Upper lobe of left lung (tissue), 6 donors: ENCODE measurements at regions not wholly inside any gene's neighbourhood (a gene's known extent, or its start where the extent isn't known, plus 50 kb on each side); places are given as distances from the start of the nearest gene placed in this dataset.

ENCODE experiments used
- ATAC-seq, 2 donors: fragments of 200-7000 bp; cut with Tn5 transposase; one replicate each; pipeline ENCODE4 v1.9.1; 2022; ENCODE audit warnings: mild to moderate bottlenecking in 2 of 2, moderate library complexity in 2 of 2; ENCODE audit not compliant: low FRiP score in 2 of 2
- DNase-seq, 2 donors: peaks; one replicate each; pipeline ENCODE4 v3.0.0-alpha.2; 2019 to 2020
- H3K27ac ChIP-seq, 4 donors: fragments of 200-600 bp; sonication (generic); one replicate each; pipeline ENCODE4 v1.5.1; 2016 to 2019
- H3K27me3 ChIP-seq, 4 donors: fragments of 200-600 bp; sonication (generic); one replicate each; pipeline ENCODE4 v1.5.1; 2017 to 2019
- H3K36me3 ChIP-seq, 4 donors: fragments of 200-600 bp; sonication (generic); one replicate each; pipeline ENCODE4 v1.5.1; 2016 to 2019
- H3K4me1 ChIP-seq, 4 donors: fragments of 200-600 bp; sonication (generic); one replicate each; pipeline ENCODE4 v1.5.1; 2018 to 2019
- H3K4me3 ChIP-seq, 4 donors: fragments of 200-600 bp; sonication (generic); one replicate each; pipeline ENCODE4 v1.5.1; 2017 to 2019; ENCODE audit warnings: mild to moderate bottlenecking in 2 of 4, moderate library complexity in 1 of 4
- H3K9me3 ChIP-seq, 4 donors: fragments of 200-600 bp; sonication (generic); one replicate each; pipeline ENCODE4 v1.5.1; 2018 to 2019
- EP300 ChIP-seq, 4 donors: sonication (generic); formaldehyde crosslinking; IDR thresholded peaks; one replicate each; pipeline ENCODE4 v1.5.1; 2017; ENCODE audit warnings: antibody characterized with exemption in 4 of 4, control low read depth in 2 of 4
- POLR2A ChIP-seq, 4 donors: fragments of 450-650 bp; IDR thresholded peaks; one replicate each; pipeline ENCODE4 v1.5.1; 2016 to 2017; ENCODE audit warnings: antibody characterized with exemption in 4 of 4, mild to moderate bottlenecking in 2 of 4
- POLR2AphosphoS5 ChIP-seq, 2 donors: sonication (generic); formaldehyde crosslinking; IDR thresholded peaks; one replicate each; pipeline ENCODE4 v1.5.1; 2017; ENCODE audit warnings: antibody characterized with exemption in 2 of 2
- WGBS, 2 donors: methylation state at CpG; one replicate each; pipeline ENCODE4 v1.1.5; 2017 to 2018; 5-methylcytosine and 5-hydroxymethylcytosine counted together
- TF ChIP-seq, protein P1 (sequence below), 6 experiments: fragments of 450-650 bp in 4 of 6; fragments of 200-600 bp in 2 of 6; sonication (generic) in 2 of 6; IDR thresholded peaks; one replicate each; pipeline ENCODE4 v1.5.1; 2016 to 2019; ENCODE audit warnings: antibody characterized with exemption in 6 of 6
- donor health status: DM: no; HTN: no; CAD: no; lungs with moderate emphysema.
- donor health status: DM: no; HTN: yes; CAD: no; lungs with severe emphysema.

DNA sequence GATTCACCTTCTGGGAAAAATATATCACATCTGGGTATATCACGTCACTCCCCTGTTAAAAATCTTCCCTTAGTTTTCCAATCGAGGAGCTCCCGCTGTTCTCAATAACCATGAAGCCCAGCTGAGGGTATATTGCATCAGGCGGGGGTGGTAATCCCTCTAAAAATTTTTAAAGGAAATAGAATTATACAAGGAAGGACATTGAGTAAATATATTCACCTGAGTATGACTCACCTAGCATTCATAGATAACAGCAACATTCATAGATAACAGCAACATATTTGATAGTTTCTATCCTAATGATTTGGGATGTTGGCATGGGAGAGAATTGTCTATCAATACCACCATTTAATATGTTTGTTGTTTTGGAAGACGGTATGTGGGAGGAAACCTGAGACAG is 473.6 kb downstream of the RMST start:
- no peaks in the 10 kb centered on the region for H3K4me1 ChIP-seq
- no peak overlapping the region for H3K4me3 ChIP-seq
- ATAC-seq (no peak), DNase-seq (no peak)
- H3K36me3 ChIP-seq, result no peaks in the 10 kb centered on the region
- H3K27ac ChIP-seq, result no peak overlapping the region
- 66 to 84% methylated on average over 5 of the region's 5 CpGs for WGBS, 2 donors
- H3K9me3 ChIP-seq, result no peaks in the 10 kb centered on the region
- no peaks in the 10 kb centered on the region for H3K27me3 ChIP-seq
- no peak for TF ChIP-seq POLR2AphosphoS5 (IDR thresholded peaks at IDR 0.05)
- TF ChIP-seq, protein P1, sequence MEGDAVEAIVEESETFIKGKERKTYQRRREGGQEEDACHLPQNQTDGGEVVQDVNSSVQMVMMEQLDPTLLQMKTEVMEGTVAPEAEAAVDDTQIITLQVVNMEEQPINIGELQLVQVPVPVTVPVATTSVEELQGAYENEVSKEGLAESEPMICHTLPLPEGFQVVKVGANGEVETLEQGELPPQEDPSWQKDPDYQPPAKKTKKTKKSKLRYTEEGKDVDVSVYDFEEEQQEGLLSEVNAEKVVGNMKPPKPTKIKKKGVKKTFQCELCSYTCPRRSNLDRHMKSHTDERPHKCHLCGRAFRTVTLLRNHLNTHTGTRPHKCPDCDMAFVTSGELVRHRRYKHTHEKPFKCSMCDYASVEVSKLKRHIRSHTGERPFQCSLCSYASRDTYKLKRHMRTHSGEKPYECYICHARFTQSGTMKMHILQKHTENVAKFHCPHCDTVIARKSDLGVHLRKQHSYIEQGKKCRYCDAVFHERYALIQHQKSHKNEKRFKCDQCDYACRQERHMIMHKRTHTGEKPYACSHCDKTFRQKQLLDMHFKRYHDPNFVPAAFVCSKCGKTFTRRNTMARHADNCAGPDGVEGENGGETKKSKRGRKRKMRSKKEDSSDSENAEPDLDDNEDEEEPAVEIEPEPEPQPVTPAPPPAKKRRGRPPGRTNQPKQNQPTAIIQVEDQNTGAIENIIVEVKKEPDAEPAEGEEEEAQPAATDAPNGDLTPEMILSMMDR (IDR thresholded peaks at IDR 0.05), result no peak
- no peak for TF ChIP-seq EP300 (IDR thresholded peaks at IDR 0.05)
- TF ChIP-seq POLR2A (IDR thresholded peaks at IDR 0.05), result no peak

DNA sequence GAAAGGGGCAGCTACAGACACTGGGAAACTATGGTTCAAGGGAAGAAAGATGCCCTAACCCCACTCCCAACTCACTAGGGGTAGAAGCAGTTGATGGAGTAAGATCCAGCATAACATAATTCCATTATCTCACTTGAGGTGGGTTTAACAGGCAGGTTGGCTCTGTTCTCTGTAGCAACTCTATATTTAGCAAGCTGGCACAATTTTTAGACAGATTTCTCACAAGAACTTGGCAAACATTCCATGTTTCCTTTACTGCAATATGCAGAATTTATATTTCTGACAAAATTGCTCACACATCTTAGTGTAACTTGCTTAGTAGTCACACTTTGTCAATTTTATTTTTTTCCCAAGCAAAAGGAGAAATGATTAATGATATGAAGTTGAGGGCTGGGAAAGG is 475.4 kb downstream of the RMST start:
- Histone ChIP-seq H3K27ac (no peak overlapping the region), H3K4me1 (no peaks in the 10 kb centered on the region), H3K9me3 (no peaks in the 10 kb centered on the region), H3K36me3 (no peaks in the 10 kb centered on the region), H3K27me3 (no peaks in the 10 kb centered on the region), H3K4me3 (no peak overlapping the region)
- TF ChIP-seq POLR2A (IDR thresholded peaks at IDR 0.05) (no peak), EP300 (IDR thresholded peaks at IDR 0.05) (no peak), POLR2AphosphoS5 (IDR thresholded peaks at IDR 0.05) (no peak)
- TF ChIP-seq, protein P1 (IDR thresholded peaks at IDR 0.05), result no peak
- ATAC-seq (no peak), DNase-seq (no peak)

DNA sequence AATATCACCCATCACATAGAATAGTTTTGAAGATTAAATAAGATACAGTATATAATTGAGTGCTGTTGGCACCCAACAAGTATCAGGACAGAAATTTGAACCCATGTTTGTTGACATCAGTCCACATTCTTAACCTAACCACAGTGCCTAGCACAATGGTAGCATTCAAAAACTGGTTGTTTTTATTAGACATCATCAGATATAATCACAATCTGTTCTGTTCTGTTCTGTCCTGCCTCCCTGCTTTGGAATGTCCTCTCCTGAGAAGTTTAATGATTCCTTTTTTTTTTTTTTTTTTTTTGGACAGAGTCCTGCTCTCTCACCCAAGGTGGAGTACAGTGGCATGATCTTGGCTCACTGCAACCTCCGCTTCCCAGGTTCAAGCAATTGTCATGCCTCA is 476.6 kb downstream of the RMST start:
- WGBS, 2 donors, result 92 to 100% methylated on average over 1 of the region's 1 CpG
- TF ChIP-seq POLR2A (IDR thresholded peaks at IDR 0.05), result no peak
- TF ChIP-seq POLR2AphosphoS5 (IDR thresholded peaks at IDR 0.05), result no peak
- TF ChIP-seq, protein P1 (IDR thresholded peaks at IDR 0.05), result no peak
- Histone ChIP-seq H3K27ac (no peak overlapping the region), H3K4me1 (no peaks in the 10 kb centered on the region), H3K9me3 (no peaks in the 10 kb centered on the region), H3K27me3 (no peaks in the 10 kb centered on the region), H3K4me3 (no peak overlapping the region), H3K36me3 (no peaks in the 10 kb centered on the region)
- no peak for ATAC-seq
- DNase-seq, result no peak

DNA sequence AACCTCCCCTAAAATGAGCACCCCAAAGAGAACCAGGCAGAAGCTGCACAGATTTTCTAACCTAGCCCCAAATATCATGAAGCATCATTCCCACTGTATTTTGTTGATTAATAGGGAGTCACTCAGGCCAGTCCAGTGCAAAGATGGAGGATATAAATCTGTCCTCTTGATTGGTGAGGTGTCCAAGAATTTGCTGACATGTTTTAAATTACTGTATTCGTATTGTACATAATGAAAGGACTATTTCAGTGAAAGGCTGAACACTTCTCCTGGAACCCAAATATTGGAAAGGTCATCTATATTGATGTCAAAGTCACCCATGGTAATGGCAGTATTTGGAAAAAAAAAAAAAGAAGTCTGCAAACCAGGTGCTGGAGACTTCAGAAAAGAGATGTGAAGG is 477.5 kb downstream of the RMST start:
- H3K36me3 ChIP-seq, result no peaks in the 10 kb centered on the region

GRCh38 chr12:97940629-97941028 is 478.0 kb downstream of the RMST start:
- Histone ChIP-seq H3K27me3 (no peaks in the 10 kb centered on the region), H3K4me3 (no peak overlapping the region), H3K4me1 (no peaks in the 10 kb centered on the region), H3K27ac (no peak overlapping the region), H3K36me3 (no peaks in the 10 kb centered on the region), H3K9me3 (no peaks in the 10 kb centered on the region)
- WGBS, 2 donors, result 57 to 62% methylated on average over 2 of the region's 2 CpGs
- DNase-seq (no peak), ATAC-seq (no peak)
- TF ChIP-seq POLR2AphosphoS5 (IDR thresholded peaks at IDR 0.05), result no peak
- no peak for TF ChIP-seq POLR2A (IDR thresholded peaks at IDR 0.05)
- TF ChIP-seq, protein P1 (IDR thresholded peaks at IDR 0.05), result no peak
- TF ChIP-seq EP300 (IDR thresholded peaks at IDR 0.05), result no peak

More for the DNA sequence above, 477.5 kb downstream of the RMST start:
- no peak overlapping the region for H3K4me3 ChIP-seq
- H3K4me1 ChIP-seq, result no peaks in the 10 kb centered on the region
- H3K27me3 ChIP-seq, result no peaks in the 10 kb centered on the region
- ATAC-seq (no peak), DNase-seq (no peak)
- no peaks in the 10 kb centered on the region for H3K9me3 ChIP-seq
- TF ChIP-seq POLR2AphosphoS5 (IDR thresholded peaks at IDR 0.05), result no peak
- no peak for TF ChIP-seq EP300 (IDR thresholded peaks at IDR 0.05)
- TF ChIP-seq, protein P1 (IDR thresholded peaks at IDR 0.05), result no peak
- no peak for TF ChIP-seq POLR2A (IDR thresholded peaks at IDR 0.05)
- 65 to 84% methylated on average over 1 of the region's 1 CpG for WGBS, 2 donors
- no peak overlapping the region for H3K27ac ChIP-seq
